SW480 (cell line): ENCODE measurements at regions not wholly inside any gene's neighbourhood (a gene's known extent, or its start where the extent isn't known, plus 50 kb on each side); places are given as distances from the start of the nearest gene placed in this dataset.
"Not testable (repeated sequence)": the region's sequence is repeated elsewhere in the genome, so short reads cannot be mapped to it uniquely, and the experiment has no call there.

ENCODE experiments used
- DNase-seq: peaks from one replicate; pipeline ENCODE4 v3.0.0-alpha.2; 2016; ENCODE audit warnings: low spot score

DNA sequence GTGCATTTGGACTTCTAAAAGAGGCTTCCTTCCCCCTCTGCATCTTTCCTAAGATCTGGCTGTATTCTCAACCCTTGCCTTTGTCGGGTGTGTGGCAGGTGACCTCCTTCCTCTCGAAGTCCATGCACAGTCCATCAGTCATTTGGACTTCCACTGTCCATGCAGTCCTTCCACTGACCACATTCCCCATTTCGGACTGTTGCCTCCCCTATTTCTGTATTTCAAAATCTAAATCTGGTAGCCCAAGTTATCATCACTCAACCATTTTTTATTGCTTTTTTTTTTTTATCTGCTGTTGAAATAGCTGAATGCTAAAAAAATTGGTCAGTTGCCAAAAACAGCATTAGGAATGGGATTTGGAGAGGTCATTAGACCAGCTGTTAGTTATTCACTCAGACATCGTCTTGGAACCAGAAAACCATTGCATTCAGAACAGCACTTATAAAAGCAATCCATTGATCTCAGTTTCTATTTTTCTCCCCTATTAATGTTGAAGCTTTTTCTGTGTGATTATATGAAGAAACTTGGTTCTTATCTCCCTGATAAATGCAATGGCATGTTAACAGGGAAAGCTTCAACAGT lies 575.6 kb downstream of the KIF20B start:
- no peak for DNase-seq

DNA sequence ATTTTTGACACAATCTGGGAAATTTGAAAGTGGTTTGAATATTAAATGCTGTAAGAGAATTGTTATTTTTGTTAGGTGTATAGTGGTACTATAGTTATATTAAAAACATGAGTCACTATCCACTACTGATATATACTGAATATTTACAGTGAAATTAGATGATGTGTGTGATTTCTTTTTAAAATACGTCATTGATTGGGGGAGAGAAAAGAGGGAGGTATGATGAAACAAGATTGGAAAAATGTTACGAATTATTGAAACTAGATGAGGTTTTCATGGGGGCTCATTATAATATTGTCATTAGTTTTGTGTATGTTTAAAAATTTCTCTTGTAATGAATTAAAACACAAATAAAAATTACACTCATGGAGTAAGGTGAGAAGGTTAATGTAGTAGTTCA lies 571.4 kb downstream of the HTR7 start:
- no peak for DNase-seq

DNA sequence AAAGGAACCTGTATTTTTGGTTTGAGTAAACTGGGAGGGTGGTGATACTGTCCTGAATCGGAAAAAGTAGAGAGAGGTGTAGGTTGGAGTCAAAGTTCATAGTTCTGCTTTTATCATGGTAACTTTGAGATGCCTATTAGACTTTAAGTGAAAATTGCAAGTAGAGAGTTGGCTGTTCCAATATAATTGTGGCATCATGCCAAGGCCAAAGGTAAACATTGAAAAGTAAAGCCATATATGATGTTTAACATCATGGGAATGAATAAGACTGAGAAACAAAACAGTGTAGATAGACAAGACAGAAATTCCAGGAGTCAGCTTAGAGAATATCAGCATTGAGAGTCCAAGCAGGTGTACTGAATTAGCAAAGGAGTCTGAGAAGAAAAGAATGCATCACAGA lies 570.9 kb downstream of the HTR7 start:
- DNase-seq = no peak

DNA sequence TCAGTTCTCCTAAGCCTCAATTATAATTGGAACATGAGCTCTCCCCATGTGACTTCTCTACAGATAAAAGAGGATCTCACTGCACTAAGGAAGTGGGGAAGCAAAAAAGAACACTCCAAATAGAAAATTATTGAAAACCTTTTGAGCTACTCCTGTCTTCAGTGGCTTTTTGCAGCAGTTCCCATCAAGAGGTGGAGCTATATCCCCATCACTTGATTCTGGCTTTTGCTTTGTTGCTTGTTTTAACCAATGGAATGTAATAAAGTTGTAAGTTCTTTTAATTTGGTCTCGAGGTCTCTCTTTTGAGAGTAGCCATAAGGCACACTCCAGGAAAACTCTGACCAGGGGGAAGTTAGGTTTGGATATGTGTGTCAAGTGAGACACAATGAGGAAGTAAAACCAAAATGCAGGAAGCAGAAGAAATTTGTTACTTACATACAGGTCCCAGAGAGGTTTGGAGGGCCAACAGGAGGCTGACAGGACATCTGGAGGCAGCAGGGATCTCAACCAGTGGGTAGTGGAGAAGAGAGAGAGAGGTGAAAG lies 569.4 kb downstream of the HTR7 start:
- peak; percentile 11 for DNase-seq

DNA sequence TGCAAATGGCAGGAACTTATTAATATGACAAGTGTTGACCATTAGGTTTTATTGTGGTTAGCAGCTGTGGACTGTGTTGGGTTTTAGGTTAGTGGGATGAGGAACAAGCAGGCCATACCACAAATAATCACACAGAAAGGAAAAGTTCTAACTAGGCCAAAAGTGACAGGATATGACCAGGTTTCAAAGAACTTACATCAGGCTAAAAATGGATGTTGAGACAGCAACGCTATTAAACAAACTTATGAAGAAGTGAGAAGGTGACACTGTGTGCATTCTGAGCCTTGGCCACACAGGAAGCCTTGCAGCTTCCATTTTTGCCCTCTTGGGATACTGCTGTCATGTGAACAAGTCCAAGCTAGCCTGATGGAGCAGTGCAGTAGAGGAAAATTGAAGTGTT lies 568.8 kb downstream of the HTR7 start:
- no peak for DNase-seq

DNA sequence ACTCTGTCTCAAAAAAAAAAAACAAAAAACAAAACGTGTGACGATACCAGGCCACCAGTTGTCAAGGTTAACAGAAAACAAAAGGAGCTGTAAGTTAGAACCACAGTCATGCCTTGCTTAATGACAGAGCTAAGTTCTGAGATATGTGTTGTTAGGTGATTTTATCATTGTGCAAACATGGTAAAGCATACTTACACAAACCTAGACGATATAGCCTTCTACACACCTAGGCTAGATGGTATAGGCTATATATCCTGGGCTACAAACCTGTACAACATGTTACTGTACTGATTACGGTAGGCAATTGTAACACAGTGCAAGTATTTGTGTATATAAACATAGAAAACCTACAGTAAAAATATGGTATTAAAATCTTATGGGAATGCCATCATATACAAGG lies 564.2 kb downstream of the HTR7 start:
- no peak for DNase-seq

DNA sequence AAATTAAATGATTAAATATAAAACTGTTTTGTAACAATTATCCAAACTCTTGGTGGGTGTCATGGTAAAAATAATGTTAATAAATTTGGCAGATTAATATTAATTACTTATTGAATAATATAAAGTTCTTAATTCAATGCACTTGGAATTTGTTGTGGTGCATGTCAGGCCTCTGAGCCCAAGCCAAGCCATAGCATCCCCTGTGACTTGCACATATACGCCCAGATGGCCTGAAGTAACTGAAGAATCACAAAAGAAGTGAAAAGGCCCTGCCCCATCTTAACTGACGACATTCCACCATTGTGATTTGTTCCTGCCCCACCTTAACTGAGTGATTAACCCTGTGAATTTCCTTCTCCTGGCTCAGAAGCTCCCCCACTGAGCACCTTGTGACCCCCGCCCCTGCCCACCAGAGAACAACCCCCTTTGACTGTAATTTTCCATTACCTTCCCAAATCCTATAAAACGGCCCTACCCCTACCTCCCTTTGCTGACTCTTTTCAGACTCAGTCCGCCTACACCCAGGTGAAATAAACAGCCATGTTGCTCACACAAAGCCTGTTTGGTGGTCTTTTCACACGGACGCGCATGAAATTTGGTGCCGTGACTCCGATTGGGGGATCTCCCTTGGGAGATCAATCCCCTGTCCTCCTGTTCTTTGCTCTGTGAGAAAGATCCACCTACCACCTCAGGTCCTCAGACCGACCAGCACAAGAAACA lies 562.9 kb downstream of the HTR7 start:
- not testable (repeated sequence) for DNase-seq

DNA sequence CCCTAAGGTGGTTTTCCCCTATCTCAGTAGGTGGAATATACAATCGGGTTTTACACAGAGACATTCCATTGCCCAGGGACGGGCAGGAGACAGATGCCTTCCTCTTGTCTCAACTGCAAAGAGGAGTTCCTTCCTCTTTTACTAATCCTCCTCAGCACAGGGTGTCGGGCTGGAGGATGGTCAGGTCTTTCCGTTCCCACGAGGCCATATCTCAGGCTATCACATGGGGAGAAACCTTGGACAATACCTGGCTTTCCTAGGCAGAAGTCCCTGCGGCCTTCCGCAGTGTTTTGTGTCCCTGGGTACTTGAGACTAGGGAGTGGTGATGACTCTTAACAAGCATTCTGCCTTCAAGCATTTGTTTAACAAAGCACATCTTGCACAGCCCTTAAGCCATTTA lies 555.8 kb downstream of the HTR7 start:
- DNase-seq = not testable (repeated sequence)

DNA sequence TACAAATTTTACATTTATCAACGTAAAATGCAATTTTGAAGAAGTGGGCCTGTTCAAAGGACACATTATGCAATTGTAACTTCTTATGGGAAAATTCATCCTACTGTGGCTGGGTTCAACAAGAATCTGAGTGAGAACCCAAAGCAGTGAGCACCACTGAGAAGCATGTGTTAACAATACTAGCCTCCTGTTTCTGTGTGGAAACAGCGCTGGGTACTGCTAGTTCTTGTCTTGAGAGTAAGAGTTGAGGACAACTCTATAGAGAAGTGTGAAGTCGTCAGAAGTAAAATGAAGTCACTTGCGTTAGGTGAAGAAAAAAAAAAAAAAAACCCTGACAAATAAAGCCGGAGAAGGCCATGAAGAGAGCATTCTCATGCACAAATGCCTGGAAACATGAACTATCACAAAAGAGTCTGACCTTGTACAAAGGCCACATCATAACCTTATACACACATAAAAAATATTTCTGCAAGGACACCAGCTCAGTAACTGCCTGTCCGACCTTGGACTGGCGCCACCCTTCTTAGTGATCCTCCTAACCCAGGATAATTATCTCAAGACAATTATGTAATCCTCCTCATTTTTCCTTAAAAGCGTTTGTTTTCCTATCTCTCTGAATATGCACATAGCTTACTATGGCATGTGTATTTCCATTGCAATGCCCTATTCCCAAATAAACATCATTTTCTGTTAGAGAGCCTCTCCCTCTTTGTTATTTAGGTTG lies 554.9 kb downstream of the HTR7 start:
- DNase-seq = no peak

DNA sequence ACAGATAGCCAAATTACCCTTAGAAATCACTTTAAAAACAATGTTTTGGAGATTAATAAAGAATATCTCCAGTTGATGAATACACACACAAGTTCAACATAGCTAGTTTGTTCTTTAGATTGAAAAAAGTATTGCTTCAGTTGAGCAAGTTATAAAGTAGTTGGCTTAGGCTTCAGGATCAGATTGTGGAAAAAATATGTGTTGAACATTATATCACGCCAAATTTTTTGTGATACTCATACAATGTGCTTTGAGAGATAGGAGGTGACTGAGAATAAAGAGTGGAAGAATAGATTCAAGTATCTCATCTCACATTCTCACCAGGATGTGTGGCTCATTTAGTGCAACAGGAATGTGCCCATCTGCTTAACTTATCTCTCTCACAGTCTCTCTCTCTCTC lies 553.3 kb downstream of the HTR7 start:
- no peak for DNase-seq

DNA sequence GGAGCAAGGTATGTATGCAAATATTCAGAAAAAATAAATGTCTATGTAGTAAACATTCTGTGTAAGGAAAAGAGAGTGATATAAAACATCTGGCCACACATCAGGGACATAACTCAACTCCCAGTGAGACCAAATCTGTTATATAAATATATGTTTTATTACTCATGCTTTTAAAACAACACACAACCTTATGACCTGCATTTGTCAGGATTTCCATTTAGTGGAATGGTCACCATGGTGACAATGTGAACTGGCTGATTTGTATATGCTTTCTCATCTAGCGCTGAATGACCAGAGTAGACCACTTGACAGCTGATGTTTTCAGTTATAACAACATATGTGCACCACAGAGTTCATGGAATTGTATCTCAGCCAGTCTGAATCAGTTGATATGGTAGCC lies 551.7 kb downstream of the HTR7 start:
- DNase-seq = no peak

DNA sequence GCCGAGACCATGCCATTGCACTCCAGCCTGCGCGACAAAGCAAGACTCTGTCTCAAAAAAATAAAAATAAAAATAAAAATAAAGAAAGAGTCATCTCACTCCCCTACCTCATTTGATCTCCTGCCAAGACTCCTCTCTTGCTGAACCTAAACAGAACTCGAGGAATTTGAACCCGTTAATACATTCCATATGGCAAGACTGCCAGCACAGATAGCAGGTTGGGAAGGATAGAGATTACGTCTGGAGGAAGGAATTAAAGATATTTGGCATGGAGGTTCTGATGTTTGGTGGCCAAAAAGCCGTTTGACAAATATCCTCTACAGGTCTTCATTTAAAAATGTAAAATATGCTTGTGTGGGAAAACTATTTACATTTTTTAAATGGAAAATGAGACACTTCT lies 549.6 kb downstream of the HTR7 start:
- no peak for DNase-seq

DNA sequence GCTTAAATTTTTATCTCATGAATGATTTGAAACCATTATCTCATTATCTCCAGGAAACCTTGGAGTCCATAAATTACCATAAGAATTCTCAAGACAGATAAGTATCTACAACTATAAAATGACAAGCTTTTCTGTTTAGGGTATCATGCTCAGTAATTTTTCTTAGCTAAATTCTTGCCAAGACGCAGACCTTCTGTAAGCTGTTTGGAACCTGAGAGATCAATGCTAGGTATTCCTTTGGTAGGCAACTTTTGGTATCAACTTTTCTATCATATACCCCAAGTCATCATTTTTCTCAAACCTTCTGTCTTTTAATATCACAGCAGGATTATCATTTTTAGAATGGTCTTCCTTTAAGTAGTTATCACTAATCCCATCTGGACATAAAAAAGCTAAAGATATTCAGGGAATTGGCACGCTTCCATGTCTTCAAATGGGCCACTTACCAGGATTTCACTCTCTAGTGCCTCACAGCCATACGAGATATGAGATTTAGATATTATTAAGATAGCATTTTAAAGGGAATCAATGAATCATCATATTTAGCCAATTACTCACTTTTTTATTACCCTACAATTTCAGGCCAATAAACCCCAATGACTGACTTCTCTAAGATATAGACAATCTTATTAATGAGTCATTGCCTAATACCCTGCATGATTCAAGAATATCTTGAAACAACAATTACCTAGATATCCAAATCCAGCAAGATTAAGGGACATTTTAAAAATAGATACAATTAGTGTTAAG lies 544.1 kb downstream of the HTR7 start:
- DNase-seq = no peak

DNA sequence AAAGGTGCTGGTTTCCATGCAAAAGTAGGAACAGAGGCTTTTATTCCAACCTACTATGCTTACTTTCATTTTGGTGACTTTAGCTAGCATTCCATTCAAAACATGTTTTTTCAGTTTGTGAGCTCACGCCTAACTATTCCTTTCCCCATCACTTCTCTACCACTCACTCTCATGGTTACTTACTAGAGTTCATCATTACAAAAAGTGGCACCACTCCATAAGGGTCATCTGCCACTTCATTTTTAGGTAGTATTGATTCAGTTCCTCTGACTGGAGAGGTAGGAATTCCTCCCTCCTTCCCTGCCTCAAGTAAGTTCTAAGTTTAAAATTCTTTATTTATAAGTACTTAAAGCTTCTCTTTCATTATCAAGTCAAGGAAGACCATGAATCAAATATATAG lies 543.1 kb downstream of the HTR7 start:
- no peak for DNase-seq

DNA sequence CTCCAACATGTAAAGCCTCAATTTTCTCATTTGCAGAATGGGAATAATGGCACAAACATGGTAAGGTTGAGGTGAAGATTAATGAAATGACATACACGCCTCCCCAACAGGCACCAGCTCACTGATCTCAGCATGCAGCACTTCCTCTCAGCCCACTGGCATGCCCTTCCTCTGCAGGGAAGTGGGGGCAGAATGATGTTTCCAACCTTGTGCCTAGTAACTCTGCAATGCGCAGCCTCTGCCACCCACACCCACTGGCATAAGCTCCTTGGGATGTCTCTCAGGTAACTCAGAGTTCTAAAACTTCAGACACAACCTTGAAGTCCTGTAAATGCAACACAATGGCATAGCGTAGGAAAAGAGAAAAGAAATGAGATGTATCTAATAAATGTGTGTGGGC lies 540.7 kb downstream of the HTR7 start:
- no peak for DNase-seq

DNA sequence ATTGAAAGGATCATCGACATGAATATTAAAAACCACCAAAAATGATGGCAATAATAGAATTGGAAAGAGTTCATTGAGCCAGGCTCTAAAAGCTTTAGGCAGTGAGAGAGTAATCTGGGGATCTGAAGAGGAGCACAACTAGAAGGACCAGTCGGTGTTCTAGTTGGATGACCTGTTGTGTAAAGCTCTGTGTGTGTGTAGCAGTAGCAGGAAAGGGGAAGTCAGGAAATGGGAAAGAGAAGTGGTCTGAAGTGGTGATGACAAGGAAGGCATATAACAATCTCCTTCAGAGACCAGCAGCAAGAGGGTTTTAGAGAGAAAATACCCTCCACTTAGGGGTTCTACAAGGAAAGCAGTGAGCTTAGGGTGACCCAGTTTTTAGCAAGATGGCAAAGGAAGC lies 539.2 kb downstream of the HTR7 start:
- DNase-seq = no peak

DNA sequence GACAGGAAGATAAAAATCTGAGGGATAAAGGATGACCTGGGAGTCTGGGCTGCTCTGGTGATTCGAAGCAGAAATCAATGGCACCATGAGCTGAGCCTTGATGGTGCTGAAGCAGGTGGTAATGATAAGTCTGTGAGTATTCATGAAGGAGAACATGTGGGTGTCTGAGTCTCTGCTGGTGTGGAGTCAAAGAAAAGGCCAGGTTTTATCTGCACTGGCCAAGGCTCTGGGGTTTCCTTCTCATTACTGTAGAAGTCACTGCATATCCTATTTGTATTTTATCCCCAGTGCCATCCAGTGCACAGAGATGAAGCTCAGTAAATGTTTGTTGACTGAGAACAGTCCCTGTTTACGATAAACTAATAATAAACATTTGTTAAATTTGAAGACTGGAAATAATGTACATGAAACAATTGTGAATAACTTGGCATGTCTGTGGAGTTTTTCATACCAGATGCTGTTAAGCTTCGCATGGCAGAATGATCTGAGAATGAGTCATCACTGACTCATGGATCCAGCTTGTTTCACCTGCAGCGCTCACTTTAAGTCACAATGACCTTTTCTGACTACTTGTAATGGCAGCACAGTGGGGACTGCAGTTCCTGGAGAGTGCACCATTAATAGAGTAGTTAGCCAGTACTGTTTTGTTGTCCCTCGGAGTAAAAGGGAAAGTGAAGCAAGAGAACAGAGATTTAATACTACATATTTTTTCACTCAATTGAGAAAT lies 538.5 kb downstream of the HTR7 start:
- peak; percentile 88 for DNase-seq

DNA sequence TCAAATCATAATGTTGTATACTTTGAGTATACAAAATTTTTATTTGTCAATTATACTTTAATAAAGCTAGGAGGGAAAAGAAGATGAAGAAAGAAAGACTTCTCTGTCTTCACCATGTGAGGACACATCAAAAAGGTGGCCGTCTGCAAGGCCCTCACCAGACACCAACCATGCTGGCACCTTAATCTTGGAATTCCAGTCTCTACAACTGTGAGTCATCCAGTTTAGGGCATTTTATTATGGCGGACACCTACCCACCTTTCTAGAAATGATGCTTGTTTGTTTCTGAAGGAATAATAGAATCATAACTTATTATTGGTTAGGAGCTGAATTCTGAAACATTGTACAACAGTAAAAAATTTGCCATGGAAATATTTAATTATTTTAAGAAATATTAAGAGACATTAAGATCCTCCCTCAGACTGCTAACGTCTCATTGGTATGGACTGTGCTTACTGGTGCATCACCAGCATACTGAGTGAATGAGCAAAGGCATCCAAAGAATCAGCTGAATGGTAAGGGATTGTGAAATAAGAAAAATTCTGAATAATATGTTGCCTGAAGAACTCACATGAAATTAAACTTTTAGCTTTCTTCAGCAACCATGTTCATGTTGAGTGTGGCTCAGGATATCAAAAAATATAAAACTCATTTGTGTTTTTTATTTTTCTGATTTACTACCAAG lies 536.6 kb downstream of the HTR7 start:
- no peak for DNase-seq

DNA sequence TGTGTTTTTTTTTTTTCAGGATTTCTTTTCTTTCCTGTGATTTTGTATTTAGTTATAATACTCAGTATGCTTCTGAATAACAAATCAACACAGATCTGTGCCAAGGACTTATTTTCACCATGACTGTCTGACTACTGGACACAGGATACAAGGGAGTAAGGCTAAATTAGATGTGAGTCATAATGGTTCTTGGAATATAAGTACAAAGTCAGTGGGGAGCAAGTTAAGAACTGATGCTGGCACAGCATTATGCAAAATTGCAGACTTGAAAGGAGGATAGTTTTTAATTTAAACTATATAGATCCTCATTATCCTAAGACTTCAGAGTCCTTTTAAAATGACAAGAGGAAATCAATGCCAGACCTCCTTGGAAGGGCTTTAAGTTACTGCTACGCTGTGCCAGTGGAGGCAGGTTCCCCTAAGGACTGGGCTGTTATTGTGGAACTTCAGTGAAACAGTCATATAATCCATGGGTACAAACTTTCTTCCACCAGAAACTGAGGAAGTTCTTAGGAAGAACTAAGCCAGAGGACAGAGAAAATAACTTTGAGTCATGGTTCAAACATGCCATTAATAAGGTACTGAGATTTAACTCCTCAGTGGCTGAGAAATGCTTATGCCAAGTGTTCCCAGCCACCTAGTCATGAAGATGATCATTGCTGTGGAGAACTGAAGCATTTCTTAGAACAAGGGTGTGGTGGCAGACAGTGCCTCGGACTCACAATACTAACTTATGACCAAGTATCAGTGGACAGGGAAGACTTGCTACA lies 531.2 kb downstream of the HTR7 start:
- no peak for DNase-seq

DNA sequence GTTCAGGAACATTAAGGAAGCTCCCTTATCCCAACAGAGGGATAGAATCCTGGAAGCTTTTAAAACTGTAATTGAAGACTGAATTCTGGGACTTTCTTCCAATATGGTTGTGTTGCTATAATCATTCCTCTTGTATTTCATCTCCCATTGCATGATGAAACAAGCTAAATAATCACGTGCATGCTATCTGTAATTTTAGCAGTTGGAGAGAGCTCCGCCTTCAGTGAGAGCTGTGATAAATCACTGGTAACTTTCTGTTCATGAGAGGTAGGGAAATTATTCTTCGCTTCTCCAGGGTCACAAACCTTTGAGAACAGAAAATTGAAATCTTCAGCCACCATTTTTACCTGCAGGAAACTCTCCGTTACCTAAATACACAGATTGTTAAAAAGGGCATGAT lies 530.2 kb downstream of the HTR7 start:
- DNase-seq = no peak
